Stimulated activated CD4-positive, alpha-beta T cell treated with anti-CD3 and anti-CD28 coated beads, Interleukin-4, amount 100 ng/mL, for 48 hours (primary cell): ENCODE measurements at regions not wholly inside any gene's neighbourhood (a gene's known extent, or its start where the extent isn't known, plus 50 kb on each side); places are given as distances from the start of the nearest gene placed in this dataset.

Experiments used
- DNase-seq, 2 donors: peaks; one replicate each; pipeline ENCODE4 v3.0.0-alpha.2; 2020; ENCODE audit warnings: low read depth in 2 of 2

GRCh38 chr5:72041654-72042053, 65.6 kb upstream of the MAP1B start:
- no peak for DNase-seq

GRCh38 chr5:72042097-72042496, 65.2 kb upstream of the MAP1B start:
- DNase-seq: no peak

DNA sequence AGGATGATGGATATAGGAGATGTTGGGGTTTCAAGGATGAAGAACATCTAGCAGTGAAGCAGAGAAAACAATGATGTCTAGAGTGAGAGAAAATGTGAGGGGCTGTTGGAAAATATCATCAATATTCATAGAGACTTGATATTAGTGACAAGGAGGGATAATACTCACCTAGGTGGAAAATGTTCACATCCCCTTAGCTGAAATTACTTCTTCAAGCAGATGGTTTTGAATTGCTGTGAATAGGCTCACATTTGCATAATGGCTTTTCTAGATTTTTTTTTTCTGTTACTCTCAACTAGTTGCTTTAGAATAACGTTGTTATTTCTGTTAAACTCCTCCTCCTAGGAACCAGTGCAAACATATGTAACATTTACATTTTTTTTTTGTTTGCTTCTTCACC, 61.6 kb upstream of the MAP1B start:
- no peak for DNase-seq

GRCh38 chr5:72046106-72046505, 61.2 kb upstream of the MAP1B start:
- DNase-seq: no peak

DNA sequence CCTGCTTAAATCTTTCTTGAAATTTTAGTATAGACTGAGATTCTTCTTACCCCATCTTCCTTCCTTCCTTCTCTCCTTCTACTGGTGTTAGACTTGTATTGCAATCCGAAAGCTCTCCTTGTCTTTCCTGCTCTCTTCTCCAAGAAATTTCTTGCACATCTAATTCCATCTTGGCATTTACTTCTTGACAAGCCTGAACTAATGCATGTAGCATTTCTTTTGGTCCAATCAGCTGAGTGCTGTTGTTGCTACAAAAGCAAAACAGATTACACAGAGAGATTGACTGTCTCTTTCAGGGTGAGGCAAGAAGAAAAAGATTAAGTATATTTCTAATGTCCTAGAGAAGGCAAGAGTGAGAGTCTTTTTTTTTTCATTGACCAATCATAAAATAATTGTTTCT, 51.6 kb upstream of the MAP1B start:
- DNase-seq: no peak
